ENCODE measurements at regions not wholly inside any gene's neighbourhood (a gene's known extent, or its start where the extent isn't known, plus 50 kb on each side); places are given as distances from the start of the nearest gene placed in this dataset.

- TF ChIP-seq EZH2 (IDR thresholded peaks at IDR 0.05; ENCODE audit: borderline replicate concordance, low read length): no peak
- no peak for TF ChIP-seq CTCF (conservative IDR thresholded peaks at IDR 0.05 in 1 of 2, IDR thresholded peaks at IDR 0.05 in 1 of 2; ENCODE audit: extremely low read depth in 1 of 2, insufficient read depth in 1 of 2, low read depth in 1 of 2, low read length in 2 of 2)
These were observed 126.8 kb downstream of the BDH1 start for GRCh38 chr3:197428952-197429351.
